ENCODE measurements at regions not wholly inside any gene's neighbourhood (a gene's known extent, or its start where the extent isn't known, plus 50 kb on each side); places are given as distances from the start of the nearest gene placed in this dataset.
A peak's percentile ranks its signal among the peaks of the same experiment; 100 is the strongest.

GRCh38 chr12:65754290-65754689 is 70.0 kb upstream of the HMGA2 start:
- Histone ChIP-seq H3K27ac (ENCODE audit: low read depth, low read length) (no peak overlapping the region), H4K20me1 (ENCODE audit: insufficient read depth) (no peaks in the 10 kb centered on the region), H3K36me3 (ENCODE audit: control insufficient read depth in 1 of 2, insufficient read depth in 2 of 2, low read length in 2 of 2) (no peaks in the 10 kb centered on the region), H3K4me2 (ENCODE audit: low read length) (no peak overlapping the region), H3K4me3 (replicated peaks in 1 of 2; ENCODE audit: low read depth in 1 of 2, low read length in 2 of 2) (no peak overlapping the region), H2AFZ (ENCODE audit: low read depth, low read length, poor library complexity, severe bottlenecking) (peak overlapping the region; percentile 13), H3K9me3 (ENCODE audit: control insufficient read depth in 1 of 2, insufficient read depth in 1 of 2, low read depth in 1 of 2, low read length in 2 of 2) (no peaks in the 10 kb centered on the region), H3K79me2 (ENCODE audit: insufficient read depth, low read length) (no peaks in the 10 kb centered on the region), H3K27me3 (ENCODE audit: insufficient read depth, low read length) (no peaks in the 10 kb centered on the region), H3K4me1 (ENCODE audit: control insufficient read depth in 1 of 2, insufficient read depth in 2 of 2, low read length in 2 of 2) (peaks cover 16 to 27% of the 10 kb centered on the region in 2 experiments), H3K9me2 (ENCODE audit: insufficient read depth) (no peaks in the 10 kb centered on the region), H3K9ac (ENCODE audit: low read length) (no peak overlapping the region)
- RAD21 ChIA-PET (ENCODE audit: low non-redundant PET in 1 of 2, low total read pairs in 2 of 2, uncharacterized antibody in 2 of 2, unreplicated experiment in 2 of 2), result no interaction called here
- ATAC-seq, result no peak
- no TSS peak for BruUV-seq (replicated peaks)
- CTCF ChIA-PET, result no interaction called here
- POLR2A ChIA-PET, result no interaction called here
- TF ChIP-seq RAD21 (IDR thresholded peaks at IDR 0.05; ENCODE audit: low read depth) (no peak), EGR1 (IDR thresholded peaks at IDR 0.05; ENCODE audit: low read depth) (no peak)
- no peak for DNase-seq (ENCODE audit: low read depth, low spot score)
- intact Hi-C loops (cut with micrococcal nuclease), result no loop called here

DNA sequence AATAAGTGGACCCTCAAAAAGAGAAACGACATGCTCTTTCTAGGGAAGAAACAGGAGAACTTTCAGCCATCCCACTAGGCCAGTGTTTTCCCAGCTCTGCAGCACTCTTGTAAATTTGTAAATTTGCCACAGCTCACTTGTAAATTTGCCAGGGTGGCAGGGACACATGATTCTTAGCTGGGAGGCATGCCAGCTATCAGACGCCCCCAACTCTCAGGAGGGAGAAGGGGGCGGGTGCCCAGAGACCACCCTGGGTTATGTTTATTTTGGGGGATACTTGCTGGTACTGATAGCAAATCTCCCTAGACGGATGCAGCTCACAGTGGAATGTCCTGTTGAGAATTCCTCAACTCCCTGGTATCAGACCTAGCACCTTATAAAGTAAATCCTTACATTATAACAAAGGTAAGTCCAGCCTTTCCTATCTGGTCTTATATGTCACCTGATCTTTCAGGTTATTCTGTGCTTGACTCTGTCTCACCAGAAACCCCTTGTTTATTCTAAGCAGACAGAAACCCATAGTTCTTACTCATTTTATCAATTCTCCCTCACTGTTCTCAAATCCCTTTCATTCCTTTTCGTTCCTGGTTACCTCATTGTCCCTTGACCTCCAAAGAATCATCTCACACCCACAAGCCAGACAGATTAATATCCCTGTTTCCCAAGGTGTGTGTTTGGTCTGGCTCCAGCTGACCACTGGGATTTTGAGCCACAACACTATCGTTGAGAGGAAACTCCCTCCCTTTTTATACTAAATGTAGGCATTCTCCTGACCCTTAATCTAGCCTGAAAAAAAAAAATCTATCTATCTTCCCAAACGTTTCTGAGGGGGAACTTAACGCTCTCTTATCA is 69.3 kb upstream of the HMGA2 start:
- POLR2A ChIA-PET, result no interaction called here
- TF ChIP-seq ZFX (IDR thresholded peaks at IDR 0.05), result no peak
- no peak for TF ChIP-seq SRF (IDR thresholded peaks at IDR 0.05; ENCODE audit: low read depth)
- no peak for TF ChIP-seq RAD21 (IDR thresholded peaks at IDR 0.05; ENCODE audit: low read depth)
- no peak for TF ChIP-seq ZBTB33 (IDR thresholded peaks at IDR 0.05; ENCODE audit: extremely low read depth, insufficient replicate concordance, low read length)
- TF ChIP-seq CEBPB (IDR thresholded peaks at IDR 0.05; ENCODE audit: low read depth), result no peak
- TF ChIP-seq POLR2A (IDR thresholded peaks at IDR 0.05; ENCODE audit: borderline replicate concordance, extremely low read depth, insufficient read depth, insufficient read length), result no peak
- TF ChIP-seq ZNF274 (IDR thresholded peaks at IDR 0.05; ENCODE audit: low read depth, low read length), result no peak
- no peak for TF ChIP-seq FOSL1 (IDR thresholded peaks at IDR 0.05; ENCODE audit: low read depth)
- TF ChIP-seq EZH2 (IDR thresholded peaks at IDR 0.05), result no peak
- TF ChIP-seq, protein P1, sequence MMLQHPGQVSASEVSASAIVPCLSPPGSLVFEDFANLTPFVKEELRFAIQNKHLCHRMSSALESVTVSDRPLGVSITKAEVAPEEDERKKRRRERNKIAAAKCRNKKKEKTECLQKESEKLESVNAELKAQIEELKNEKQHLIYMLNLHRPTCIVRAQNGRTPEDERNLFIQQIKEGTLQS (IDR thresholded peaks at IDR 0.05), result no peak
- no peak for TF ChIP-seq ELF1 (IDR thresholded peaks at IDR 0.05; ENCODE audit: borderline replicate concordance, low read depth)
- no peak for TF ChIP-seq SIN3A (IDR thresholded peaks at IDR 0.05; ENCODE audit: low read depth)
- no peak for TF ChIP-seq CTCF (IDR thresholded peaks at IDR 0.05 in 2 of 3, conservative IDR thresholded peaks at IDR 0.05 in 1 of 3; ENCODE audit: borderline replicate concordance in 1 of 3, insufficient read depth in 1 of 3, low read depth in 2 of 3, low read length in 2 of 3)
- TF ChIP-seq SP1 (IDR thresholded peaks at IDR 0.05; ENCODE audit: low read depth), result no peak
- no peak for TF ChIP-seq CBX3 (IDR thresholded peaks at IDR 0.05; ENCODE audit: low read depth)
- TF ChIP-seq YY1 (IDR thresholded peaks at IDR 0.05; ENCODE audit: extremely low read depth, insufficient replicate concordance, low read depth, low read length), result no peak
- intact Hi-C loops (cut with micrococcal nuclease), result no loop called here
- H4K20me1 ChIP-seq (ENCODE audit: insufficient read depth), result no peaks in the 10 kb centered on the region
- H3K9me2 ChIP-seq (ENCODE audit: insufficient read depth), result no peaks in the 10 kb centered on the region
- no peak overlapping the region for H3K9ac ChIP-seq (ENCODE audit: low read length)
- no peaks in the 10 kb centered on the region for H3K79me2 ChIP-seq (ENCODE audit: insufficient read depth, low read length)
- H3K36me3 ChIP-seq (ENCODE audit: control insufficient read depth in 1 of 2, insufficient read depth in 2 of 2, low read length in 2 of 2), result no peaks in the 10 kb centered on the region
- no TSS peak for BruUV-seq (replicated peaks)
- ATAC-seq, result no peak
- CTCF ChIA-PET, result no interaction called here
- no peak for DNase-seq (ENCODE audit: low read depth, low spot score)
- H3K4me2 ChIP-seq (ENCODE audit: low read length), result peak overlapping the region; percentile 22; the same call in 1 of the 2 replicates
- no peaks in the 10 kb centered on the region for H3K27me3 ChIP-seq (ENCODE audit: insufficient read depth, low read length)
- no peaks in the 10 kb centered on the region for H3K9me3 ChIP-seq (ENCODE audit: control insufficient read depth in 1 of 2, insufficient read depth in 1 of 2, low read depth in 1 of 2, low read length in 2 of 2)
- no peak overlapping the region for H3K4me3 ChIP-seq (replicated peaks in 1 of 2; ENCODE audit: low read depth in 1 of 2, low read length in 2 of 2)
- peaks cover 16 to 27% of the 10 kb centered on the region in 2 experiments for H3K4me1 ChIP-seq (ENCODE audit: control insufficient read depth in 1 of 2, insufficient read depth in 2 of 2, low read length in 2 of 2)
- H2AFZ ChIP-seq (ENCODE audit: low read depth, low read length, poor library complexity, severe bottlenecking), result no peak overlapping the region
- peak overlapping the region; percentile 8; the same call in 1 of the 2 replicates for H3K27ac ChIP-seq (ENCODE audit: low read depth, low read length)
- RAD21 ChIA-PET (ENCODE audit: low non-redundant PET in 1 of 2, low total read pairs in 2 of 2, uncharacterized antibody in 2 of 2, unreplicated experiment in 2 of 2), result no interaction called here

Data from HCT116 (cell line).